HG03196 (cell line): ENCODE measurements at regions not wholly inside any gene's neighbourhood (a gene's known extent, or its start where the extent isn't known, plus 50 kb on each side); places are given as distances from the start of the nearest gene placed in this dataset.

Experiments used
- ATAC-seq: cut with Tn5 transposase; IDR thresholded peaks from one replicate; pipeline ENCODE4 v1.9.1; 2021; ENCODE audit not compliant: unreplicated experiment

DNA sequence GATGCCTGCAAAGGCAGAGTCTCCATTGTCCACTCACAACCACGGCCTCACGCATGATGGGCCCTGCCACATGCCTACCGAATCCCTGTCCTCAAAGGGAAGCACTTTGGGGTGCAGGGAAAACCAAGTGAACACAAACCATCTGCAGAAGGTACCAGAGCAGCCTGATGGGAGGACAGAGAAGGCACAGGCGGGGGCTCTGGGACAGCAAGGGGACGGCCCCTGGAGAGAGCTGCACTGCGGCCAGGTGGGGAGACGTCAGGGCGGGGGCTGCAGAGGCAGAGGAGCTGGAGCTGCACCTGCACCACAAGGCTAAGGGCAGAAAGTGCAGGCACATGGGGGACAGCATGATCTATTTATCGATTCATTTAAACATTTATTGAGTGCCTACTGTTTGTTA lies 1056.0 kb downstream of the TBC1D22A start:
- no peak for ATAC-seq

DNA sequence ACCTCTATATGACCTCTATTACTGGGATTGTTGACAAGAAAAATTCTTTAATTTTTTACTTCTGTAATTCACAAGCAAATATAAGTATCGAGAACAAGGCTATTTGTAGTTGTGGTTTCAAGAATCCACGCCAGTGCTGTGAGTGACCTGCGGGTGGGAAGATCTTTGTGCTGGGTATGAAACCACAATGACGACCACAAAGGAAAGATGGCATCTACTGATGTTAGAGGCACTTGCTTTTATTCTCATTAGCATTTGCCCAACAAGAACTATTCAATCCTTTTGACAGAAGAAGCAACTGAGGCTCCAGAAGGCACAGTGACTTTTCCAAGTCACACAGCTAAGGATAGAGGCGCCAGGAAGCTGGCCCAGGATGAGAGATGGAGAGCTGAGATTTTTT lies 1054.9 kb downstream of the TBC1D22A start:
- no peak for ATAC-seq

DNA sequence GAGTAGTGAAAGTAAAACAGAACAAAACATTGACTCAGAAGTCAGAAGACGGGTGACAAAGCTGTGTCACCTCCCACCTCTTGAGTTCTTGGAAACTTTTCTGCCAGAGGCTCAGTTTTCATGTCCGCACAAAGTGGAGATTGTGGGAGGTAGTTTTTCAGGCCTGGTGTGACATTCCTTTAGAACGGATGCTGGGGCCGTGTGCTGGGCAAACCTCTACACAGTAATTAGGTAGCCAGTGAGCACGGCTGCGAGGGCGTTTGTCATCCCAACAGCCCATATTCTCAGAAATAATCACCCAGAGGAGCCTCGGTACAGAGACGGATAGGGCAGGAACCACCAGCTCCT lies 1054.4 kb downstream of the TBC1D22A start:
- ATAC-seq: no peak

DNA sequence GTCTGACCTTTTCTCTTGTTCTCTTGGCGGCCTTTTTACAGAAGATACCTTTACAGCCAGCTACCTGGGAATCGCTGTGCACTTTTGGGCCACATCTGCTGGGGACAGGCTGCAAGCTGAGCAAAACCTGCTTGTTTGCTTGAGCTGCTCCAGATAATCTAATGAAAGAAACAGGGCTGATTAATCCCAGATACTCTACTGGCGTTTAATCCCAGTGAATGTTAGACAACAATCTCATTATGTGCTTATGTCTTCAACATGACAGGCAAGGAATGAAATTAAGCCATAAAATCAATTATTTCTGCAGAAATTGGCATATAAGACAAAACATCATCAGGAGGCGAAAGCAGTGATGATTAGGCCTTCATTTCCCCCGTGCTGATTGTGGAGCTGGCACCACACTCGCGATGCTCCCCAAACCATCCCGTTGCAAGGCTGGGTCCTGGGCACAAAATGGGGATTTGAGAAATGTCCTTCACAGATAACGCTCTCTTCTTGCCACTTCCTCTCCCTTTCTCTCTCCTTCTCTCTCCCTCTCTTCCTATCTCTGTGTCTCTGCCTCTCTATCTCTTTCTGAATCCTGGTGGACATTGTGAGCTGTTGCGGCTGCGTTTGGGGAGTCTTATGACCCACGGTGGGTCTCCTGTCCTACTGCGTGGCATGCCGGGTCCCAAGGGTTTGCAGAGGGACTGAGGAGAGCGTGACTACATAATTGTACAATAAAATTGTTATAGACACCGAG lies 1053.8 kb downstream of the TBC1D22A start:
- no peak for ATAC-seq

DNA sequence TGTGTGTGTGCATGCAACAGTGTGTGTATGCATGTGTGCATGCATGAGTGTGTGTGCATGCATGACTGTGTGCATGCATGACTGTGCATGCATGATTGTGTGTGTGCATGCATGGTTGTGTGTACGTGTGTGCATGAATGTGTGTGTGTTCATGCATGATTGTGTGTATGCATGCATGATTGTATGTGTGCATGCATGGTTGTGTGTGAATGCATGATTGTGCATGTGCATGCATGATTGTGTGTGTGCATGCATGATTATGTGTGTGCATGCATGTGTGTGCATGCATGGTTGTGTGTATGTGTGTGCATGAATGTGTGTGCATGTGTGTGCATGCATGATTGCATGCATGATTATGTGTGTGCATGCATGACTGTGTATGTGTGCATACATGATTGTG lies 1052.0 kb downstream of the TBC1D22A start:
- ATAC-seq: no peak

DNA sequence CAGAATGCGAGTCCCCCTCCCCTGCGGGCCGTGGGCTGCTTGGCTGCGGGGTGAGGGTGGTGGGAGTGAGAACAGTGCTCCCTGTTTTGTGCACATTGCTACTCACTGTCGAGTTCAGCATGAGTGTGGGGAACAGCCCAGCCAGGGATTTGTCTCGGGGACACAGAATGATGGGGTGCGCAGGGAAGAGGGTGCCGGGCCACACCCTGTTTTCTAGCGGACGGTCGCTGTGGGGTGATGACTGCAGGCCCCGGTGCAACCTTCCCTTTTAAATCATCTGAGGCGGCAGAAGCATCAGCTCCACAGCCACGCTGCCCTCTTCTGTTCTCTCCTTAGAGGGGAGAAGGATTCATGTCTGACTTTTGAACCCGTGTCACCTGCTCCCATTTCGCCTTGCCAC lies 1051.2 kb downstream of the TBC1D22A start:
- ATAC-seq: no peak

DNA sequence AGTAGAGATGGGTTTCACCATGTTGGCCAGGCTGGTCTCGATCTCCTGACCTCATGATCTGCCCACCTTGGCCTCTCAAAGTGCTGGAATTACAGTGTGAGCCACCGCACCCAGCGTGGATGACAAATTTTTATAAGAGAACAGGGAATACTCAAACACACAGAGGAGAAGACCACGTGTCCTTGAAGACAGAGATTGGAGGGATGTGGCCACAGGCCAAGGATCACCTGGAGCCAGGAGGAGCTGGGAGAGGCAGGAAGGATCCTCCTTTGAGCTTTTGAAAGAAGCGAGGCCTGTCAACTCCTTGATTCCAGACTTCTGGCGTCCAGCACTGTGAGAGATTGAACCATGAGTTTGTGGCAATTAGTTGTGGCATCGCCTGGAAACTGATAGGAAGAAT lies 1049.5 kb downstream of the TBC1D22A start:
- ATAC-seq: no peak

DNA sequence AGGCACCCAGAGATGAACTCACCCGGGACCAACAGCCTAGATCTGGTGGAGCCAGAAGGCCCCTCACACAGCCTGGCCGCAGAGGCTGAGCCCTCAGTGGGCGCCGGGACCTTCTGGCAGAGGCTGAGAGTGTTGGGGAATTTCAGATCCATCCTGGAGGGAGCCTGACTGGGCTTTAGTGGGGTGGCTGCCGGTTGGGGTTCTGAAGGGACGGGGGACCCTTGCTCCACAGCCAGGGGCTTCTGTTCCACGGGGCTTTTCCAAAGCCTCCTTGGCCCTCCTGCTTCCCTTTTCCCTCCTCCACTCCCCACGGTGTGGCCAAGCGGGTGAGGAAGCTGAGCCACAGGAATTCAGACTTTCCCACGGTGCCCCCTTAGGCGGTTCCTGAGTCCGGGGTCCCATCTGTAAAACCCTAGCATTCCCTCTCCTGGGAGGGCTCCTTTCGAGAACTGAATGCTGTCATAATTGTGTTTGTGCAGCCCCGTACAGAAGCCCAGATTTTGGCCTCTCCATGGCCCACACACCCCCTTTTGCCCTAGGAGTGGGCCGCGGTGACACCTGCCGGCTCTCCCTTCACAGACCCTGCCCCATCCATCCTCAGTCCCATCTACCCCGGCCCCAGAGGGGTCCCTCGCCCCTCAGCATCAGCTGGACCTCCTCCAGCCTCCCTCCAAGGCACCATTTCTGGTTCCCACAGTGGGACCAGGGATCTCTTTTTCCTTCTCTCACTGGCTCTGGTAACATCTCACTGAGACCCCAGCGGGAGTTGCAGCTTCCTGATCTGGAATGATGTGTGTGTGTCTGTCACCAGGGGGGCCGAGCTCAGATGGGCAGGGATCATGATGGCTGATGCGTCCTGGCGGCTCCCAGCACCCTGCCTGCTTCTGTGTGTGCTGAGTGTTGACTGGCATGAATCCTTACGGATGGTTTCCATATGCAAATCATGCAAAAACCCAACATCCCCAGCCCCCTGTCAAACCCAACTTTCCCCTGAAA lies 1048.4 kb downstream of the TBC1D22A start:
- ATAC-seq: no peak

DNA sequence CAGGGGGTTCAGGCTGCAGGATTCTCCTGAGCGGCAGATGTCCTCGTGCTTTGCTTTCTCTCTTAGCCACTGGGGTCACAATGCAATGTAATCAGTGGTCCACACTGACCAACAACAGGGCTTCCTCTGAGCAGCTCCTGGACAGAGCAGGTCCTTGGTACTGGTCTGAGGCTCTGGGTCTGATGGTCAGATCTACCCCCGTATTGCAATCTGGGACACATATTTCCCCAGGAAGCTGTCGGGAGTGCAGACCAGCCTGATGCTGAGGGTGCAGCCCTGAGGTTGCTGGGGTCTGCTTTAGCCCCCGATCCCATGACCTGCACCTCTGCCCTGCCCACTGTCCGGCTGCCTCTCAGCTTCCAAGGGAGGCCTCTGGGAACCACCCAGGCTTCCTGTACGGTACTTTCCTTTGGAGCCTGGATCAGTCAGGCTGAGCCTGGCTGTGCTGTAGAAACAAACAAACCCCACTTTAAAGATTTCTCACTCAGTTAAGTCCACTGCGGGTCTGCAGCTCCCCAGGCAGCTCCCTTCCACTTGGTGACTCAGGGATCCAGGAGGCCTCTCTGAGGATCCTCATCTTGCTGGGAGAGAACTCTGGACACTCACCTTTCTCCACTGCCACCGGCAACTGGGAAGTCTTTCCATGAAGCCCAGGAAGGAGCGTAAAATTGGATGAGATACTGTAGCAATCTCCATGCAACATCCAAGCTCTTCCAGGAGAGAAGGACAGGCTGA lies 1046.6 kb downstream of the TBC1D22A start:
- no peak for ATAC-seq

DNA sequence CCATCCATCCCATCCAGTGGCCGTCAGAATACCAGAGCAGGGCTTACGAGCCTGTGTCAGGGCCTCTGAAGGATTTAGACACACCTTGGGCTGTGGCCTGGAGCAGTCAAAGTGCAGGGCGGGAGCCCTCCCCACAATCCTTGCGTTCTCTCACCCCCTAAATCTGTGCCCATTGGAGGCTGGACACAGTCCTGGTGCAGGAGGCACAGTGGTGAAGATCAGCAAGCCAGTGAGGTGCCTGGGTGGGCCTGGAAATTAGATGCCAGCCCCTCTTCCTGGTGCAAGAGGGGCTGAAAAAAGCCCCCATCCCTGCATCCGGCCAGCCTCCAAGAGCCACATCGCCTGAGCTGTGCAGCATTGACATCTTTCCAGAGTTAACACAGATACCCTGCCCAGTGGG lies 1045.8 kb downstream of the TBC1D22A start:
- no peak for ATAC-seq

DNA sequence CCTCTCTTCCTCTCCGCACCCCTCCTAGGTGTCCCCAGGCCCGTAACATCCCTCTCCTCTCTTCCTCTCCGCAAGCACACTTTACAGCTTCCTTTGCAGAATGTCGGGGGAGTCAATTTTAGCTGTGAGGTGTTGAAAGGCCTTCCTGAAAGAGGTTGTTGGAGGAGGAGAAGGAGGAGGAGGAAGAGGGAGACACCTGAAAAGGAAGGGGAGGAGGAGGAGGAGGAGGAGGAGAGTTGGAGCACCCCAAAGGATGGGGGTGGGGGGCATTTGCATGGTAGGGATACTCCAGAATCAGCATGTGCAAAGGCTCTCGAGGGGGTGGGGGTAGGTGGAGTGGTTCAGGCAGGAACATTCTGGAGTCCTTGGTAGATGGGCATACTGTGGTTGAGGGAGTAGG lies 1045.1 kb downstream of the TBC1D22A start:
- no peak for ATAC-seq

DNA sequence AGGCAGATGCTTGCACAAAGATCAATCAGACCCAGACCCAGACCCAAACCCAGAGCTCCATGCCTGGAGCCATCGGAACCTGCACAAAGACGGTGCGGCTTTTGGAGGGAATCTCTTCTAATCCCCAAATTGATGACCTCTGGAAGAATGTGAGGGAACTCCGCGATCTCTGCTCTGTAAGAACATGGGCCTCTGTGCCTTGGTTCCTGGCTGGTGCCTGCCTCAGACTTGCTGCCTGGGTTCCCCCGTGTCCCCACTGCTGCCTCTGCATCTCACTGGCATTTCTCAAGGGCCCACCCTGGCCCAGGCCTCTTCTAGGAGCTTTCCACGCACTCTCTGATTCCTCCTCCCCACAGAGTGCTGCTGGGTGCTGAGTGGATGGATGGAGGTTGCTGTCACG lies 1044.4 kb downstream of the TBC1D22A start:
- ATAC-seq: no peak

DNA sequence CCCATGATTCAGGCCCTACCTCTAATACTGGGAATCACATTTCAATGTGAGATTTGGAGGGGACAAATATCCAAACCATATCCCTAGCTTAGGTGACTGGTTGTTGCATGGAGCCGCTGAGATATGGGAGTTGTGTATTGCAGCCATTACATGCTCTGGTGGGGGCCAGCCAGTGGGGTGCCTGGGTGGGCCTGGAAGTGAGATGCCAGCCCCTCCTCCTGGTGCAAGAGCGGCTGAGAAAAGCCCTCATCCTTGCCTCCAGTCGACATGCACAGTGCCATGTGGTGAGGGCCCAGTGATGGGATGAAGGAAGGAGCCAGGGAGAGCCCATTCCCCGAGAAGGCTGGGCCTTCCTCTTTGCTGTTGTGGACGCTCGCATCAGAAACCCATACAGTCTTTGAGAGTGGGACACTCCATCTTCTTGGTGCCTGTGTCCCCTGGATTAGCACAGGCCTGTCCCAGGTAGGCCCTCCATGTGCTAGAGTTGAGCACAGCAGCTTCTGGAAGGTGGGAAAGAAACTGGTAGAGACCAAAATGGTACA lies 1043.0 kb downstream of the TBC1D22A start:
- no peak for ATAC-seq

DNA sequence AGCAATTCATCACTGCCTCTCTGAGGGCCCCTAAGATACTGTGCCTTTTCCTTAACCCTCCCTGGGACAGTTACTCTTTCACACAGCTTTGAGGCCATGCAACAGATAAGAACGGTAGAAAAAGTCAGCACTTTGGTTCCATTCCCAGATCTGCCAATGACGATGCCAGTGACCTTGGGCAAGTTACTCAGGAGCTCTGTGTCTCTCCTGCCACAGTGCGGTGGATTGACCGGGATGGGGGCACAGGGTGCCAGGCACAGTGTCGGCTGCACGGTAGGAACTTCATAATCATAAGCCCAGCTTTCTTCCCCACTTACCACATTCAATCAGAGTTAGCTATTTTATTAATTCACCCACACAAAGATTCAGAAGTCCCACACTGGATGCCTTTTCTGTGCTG lies 1041.8 kb downstream of the TBC1D22A start:
- ATAC-seq: no peak

DNA sequence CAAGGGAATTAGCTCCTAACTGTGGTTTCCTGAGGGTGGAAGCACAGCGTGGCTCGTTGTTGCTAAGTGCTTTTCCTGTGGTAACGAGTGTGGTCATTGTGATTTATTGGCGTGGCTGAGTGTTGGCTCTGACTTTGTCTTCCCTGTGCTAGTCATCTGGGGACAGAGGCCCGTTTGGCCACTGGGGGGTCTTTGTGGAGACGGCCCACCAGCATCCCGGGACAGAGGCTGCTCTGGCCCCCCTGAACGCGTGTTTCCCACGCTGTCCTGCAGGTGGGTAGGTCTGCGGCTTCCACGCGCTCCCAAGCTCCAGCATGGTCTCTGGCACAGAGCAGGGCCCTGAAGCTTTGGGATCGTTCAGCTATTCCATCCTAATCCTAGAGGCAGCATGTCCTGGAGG lies 1040.0 kb downstream of the TBC1D22A start:
- no peak for ATAC-seq

DNA sequence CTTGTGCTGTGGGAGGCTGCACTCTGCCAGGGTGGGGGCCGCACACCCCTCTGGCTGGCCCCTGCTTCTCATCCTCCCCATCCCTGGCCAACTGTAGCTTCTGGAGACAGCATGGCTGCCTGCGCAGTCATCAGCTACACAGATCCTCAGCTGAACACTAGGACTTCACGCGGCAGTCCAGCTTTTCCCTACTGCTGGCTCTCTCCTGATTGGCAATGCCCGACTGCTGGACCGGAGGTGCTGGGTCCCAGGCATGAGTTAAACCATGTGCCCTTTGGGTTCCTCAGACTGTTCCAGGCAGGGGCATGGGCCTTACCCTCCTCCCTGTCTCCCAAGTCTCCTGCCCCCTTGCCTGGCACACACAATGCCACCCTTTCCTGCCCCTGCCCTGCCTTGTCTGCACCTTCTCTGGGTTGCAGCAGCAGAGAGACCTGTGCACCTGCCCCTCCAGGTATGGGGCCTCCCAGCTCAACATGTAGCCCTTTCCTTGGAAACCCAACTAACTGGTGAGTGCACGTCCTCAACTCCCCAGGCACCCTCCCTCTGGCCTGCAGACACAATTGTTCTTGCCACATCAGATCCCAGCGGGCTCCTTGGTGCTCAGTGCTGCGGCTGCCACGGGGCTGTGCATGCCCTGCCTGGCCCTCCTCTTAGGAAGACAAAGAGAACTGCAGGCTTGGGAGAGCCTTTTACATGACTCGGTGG lies 1039.2 kb downstream of the TBC1D22A start:
- no peak for ATAC-seq

DNA sequence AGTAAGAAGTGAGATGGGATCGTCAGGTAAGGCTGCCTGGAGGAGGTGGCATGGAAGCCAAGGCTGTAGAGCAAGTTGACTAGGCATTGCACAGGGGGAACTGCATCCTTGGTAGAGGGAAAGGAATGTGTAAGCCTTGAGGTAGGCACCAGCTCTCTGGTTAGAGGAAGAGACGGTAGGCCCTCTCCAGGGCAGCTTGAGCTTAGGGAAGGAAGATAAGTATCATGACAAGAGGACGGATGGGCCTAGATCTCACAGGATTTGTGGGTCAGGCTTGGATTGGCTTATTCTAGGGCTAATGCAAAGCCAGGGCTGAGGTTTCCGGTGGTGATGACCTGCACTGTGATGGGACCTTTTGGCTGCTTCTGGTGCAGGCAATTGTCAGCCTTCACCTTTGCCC lies 1035.8 kb downstream of the TBC1D22A start:
- ATAC-seq: no peak

DNA sequence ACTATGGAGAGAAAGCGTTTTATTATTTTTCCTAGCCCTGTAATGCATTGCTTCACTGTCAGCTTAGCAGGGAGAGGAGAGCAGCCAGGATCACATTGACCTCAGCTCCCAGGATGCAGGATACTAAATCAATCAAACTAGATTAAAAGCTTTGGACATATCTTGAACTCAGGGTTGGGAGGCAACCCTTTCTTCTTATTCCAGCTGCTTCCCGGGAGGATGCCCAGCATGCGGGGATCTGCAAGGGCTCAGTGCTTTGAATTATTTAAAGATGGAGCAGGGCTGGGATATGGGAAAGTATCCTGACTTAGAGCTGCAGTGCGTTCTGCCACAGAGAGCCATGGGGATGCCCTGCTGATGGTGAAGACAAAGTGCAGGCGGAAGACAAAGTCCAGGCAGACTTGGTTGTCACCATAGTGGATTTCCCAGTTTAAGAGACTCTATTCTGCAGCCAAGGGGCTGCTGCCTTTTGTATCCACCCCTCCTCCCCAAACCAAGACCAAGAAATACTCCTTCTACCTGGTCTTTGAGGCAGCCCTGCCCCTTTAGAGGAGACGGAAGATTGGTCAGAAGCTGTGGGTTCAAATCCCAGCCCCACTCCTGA lies 1035.0 kb downstream of the TBC1D22A start:
- ATAC-seq: no peak

DNA sequence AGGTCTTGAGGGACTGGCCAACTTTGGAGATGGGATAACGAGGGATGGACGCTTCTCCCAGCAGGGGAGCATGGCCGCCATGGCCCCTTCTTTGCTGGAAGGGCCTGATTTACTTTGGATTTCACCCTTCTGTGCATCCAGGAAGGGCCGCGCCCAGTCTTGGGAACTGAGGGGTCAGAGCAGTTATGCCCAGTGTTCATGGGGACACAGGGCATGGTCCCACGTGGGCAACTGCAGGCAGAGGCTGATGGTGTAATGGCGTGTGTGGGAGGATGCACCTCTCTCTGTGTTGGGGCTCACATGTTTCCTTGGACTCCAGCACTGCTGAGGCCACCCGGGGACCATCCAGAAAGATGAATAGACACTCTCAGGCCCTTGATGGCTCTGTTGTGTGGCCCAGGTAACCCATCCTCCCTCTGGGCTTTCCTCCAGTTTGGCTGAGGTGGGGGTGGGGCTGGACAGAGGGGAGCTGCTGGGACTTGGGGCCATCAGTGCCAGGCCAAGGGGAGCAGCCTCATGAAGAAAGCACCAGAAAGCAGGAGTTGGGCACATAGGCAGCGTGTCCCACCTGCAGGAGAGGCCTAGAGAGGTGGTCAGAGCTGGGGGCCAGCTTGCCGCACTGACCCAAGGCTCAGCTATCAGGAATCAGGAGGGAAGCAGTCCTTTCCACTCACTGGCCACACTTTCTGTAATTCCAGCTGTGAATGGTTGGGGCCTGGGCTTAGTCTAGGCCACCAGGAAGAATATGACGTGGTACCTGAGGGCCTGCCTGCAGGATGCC lies 1033.9 kb downstream of the TBC1D22A start:
- ATAC-seq: no peak
